ENCODE measurements at regions not wholly inside any gene's neighbourhood (a gene's known extent, or its start where the extent isn't known, plus 50 kb on each side); places are given as distances from the start of the nearest gene placed in this dataset.

DNA sequence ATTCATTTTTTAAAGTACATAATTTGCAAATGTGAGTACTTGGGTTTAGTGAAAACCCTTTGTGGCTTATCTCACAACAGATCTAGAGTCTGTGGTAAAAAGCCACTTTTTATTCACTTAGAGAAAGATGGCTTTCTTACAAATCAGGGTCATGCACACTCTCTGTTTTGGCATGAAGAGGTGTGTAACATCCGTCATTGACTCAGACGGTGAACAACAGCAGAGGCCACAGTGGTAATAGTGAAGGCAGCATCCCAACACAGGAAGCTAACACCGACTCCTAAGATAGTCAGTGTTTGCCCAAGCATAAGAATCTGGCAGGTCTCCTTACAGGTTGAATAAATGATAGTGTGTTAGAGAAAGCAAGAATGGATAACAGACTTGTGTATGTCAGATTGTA lies 593.0 kb downstream of the SOX5 start:
- FAIRE-seq = no peak

DNA sequence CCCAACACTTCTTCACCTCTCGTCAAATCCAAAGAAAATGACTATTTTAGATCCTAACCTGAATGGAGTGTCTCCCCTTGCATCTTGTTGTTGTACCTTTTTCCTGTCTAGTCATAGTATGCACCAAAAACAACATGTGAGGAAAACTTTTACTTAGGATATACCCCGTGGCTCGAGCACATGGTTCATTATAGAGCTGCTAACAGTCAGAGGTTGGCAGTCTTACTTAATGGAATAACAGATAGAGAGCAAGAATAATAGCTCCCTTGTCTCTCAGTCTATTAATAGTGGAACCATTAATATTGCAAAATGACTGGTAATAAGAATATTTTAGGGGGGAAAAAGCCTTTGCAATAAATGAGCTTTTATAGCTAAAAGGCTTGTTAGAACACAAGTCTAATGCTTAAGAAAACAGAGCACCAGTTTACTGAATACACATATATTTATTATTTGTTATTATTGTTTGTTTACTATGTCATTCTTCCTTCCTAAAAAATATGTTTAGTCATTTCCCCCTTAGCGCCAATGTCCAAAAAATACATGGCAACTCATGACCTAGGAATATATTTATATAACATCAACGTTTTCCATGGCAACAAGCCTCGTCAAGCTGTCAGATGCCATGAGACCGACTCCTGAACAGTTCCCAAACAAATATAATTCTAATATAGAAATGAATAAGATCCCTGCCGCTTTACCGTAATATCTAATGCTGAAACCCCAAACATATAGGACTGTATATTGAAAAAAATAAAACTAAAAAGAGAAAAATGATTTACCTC lies 592.4 kb downstream of the SOX5 start:
- DNase-seq (ENCODE audit: low read depth, low spot score) (no peak), FAIRE-seq (no peak)
- H2AFZ ChIP-seq (ENCODE audit: control insufficient read depth, low read length) = no peak overlapping the region
- TF ChIP-seq, protein P1, sequence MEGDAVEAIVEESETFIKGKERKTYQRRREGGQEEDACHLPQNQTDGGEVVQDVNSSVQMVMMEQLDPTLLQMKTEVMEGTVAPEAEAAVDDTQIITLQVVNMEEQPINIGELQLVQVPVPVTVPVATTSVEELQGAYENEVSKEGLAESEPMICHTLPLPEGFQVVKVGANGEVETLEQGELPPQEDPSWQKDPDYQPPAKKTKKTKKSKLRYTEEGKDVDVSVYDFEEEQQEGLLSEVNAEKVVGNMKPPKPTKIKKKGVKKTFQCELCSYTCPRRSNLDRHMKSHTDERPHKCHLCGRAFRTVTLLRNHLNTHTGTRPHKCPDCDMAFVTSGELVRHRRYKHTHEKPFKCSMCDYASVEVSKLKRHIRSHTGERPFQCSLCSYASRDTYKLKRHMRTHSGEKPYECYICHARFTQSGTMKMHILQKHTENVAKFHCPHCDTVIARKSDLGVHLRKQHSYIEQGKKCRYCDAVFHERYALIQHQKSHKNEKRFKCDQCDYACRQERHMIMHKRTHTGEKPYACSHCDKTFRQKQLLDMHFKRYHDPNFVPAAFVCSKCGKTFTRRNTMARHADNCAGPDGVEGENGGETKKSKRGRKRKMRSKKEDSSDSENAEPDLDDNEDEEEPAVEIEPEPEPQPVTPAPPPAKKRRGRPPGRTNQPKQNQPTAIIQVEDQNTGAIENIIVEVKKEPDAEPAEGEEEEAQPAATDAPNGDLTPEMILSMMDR (optimal IDR thresholded peaks at IDR 0.05 in 1 of 3, IDR thresholded peaks at IDR 0.05 in 1 of 3, conservative IDR thresholded peaks at IDR 0.05 in 1 of 3; ENCODE audit: extremely low read depth in 1 of 3, insufficient read depth in 2 of 3, low read length in 3 of 3) = no peak
- no peak for TF ChIP-seq EZH2 (IDR thresholded peaks at IDR 0.05; ENCODE audit: low read length)
- H3K27me3 ChIP-seq (ENCODE audit: control insufficient read depth, extremely low read depth, insufficient read depth, low read length) = no peaks in the 10 kb centered on the region
- no peaks in the 10 kb centered on the region for H3K9me3 ChIP-seq (ENCODE audit: control insufficient read depth, low read depth, low read length)
- no peaks in the 10 kb centered on the region for H3K79me2 ChIP-seq (ENCODE audit: control insufficient read depth, insufficient read depth, low read length)
- no peak overlapping the region for H3K4me3 ChIP-seq (ENCODE audit: control insufficient read depth in 2 of 3, extremely low read depth in 1 of 3, insufficient read depth in 2 of 3, low read depth in 1 of 3, low read length in 3 of 3)
- H3K9me1 ChIP-seq (ENCODE audit: control insufficient read depth, extremely low read depth, insufficient read depth, low read length) = no peaks in the 10 kb centered on the region
- H3K9ac ChIP-seq (ENCODE audit: control insufficient read depth, extremely low read depth, insufficient read depth, low read length) = no peak overlapping the region
- dilution Hi-C loops (cut with MboI; ENCODE audit: extremely low pct_ligation_motif_present, low sequenced_read_pairs) = no loop called here
- H4K20me1 ChIP-seq (ENCODE audit: control insufficient read depth, extremely low read depth, insufficient read depth, low read length) = no peaks in the 10 kb centered on the region
- no peaks in the 10 kb centered on the region for H3K36me3 ChIP-seq (ENCODE audit: control insufficient read depth in 2 of 2, extremely low read depth in 1 of 2, insufficient read depth in 2 of 2, low read length in 2 of 2)
- no peak overlapping the region for H3K4me2 ChIP-seq (ENCODE audit: control insufficient read depth, extremely low read depth, insufficient read depth, low read depth, low read length)
- H3K4me1 ChIP-seq (ENCODE audit: control insufficient read depth, extremely low read depth, insufficient read depth, low read length) = no peaks in the 10 kb centered on the region
- H3K27ac ChIP-seq (ENCODE audit: control insufficient read depth, insufficient read depth, low read length) = no peak overlapping the region

More for the DNA sequence above, 593.0 kb downstream of the SOX5 start:
- no peaks in the 10 kb centered on the region for H3K4me1 ChIP-seq (ENCODE audit: control insufficient read depth, extremely low read depth, insufficient read depth, low read length)
- no peaks in the 10 kb centered on the region for H3K36me3 ChIP-seq (ENCODE audit: control insufficient read depth in 2 of 2, extremely low read depth in 1 of 2, insufficient read depth in 2 of 2, low read length in 2 of 2)
- no peak for TF ChIP-seq EZH2 (IDR thresholded peaks at IDR 0.05; ENCODE audit: low read length)
- TF ChIP-seq, protein P1 (optimal IDR thresholded peaks at IDR 0.05 in 1 of 3, IDR thresholded peaks at IDR 0.05 in 1 of 3, conservative IDR thresholded peaks at IDR 0.05 in 1 of 3; ENCODE audit: extremely low read depth in 1 of 3, insufficient read depth in 2 of 3, low read length in 3 of 3) = no peak
- H3K4me3 ChIP-seq (ENCODE audit: control insufficient read depth in 2 of 3, extremely low read depth in 1 of 3, insufficient read depth in 2 of 3, low read depth in 1 of 3, low read length in 3 of 3) = no peak overlapping the region
- dilution Hi-C loops (cut with MboI; ENCODE audit: extremely low pct_ligation_motif_present, low sequenced_read_pairs) = no loop called here
- no peaks in the 10 kb centered on the region for H3K9me3 ChIP-seq (ENCODE audit: control insufficient read depth, low read depth, low read length)
- no peak overlapping the region for H2AFZ ChIP-seq (ENCODE audit: control insufficient read depth, low read length)
- H3K9ac ChIP-seq (ENCODE audit: control insufficient read depth, extremely low read depth, insufficient read depth, low read length) = no peak overlapping the region
- DNase-seq (ENCODE audit: low read depth, low spot score) = no peak
- H3K27me3 ChIP-seq (ENCODE audit: control insufficient read depth, extremely low read depth, insufficient read depth, low read length) = no peaks in the 10 kb centered on the region
- no peaks in the 10 kb centered on the region for H3K79me2 ChIP-seq (ENCODE audit: control insufficient read depth, insufficient read depth, low read length)
- H4K20me1 ChIP-seq (ENCODE audit: control insufficient read depth, extremely low read depth, insufficient read depth, low read length) = no peaks in the 10 kb centered on the region
- H3K4me2 ChIP-seq (ENCODE audit: control insufficient read depth, extremely low read depth, insufficient read depth, low read depth, low read length) = no peak overlapping the region
- H3K27ac ChIP-seq (ENCODE audit: control insufficient read depth, insufficient read depth, low read length) = no peak overlapping the region
- H3K9me1 ChIP-seq (ENCODE audit: control insufficient read depth, extremely low read depth, insufficient read depth, low read length) = no peaks in the 10 kb centered on the region

All from keratinocyte (primary cell).